ENCODE measurements at regions not wholly inside any gene's neighbourhood (a gene's known extent, or its start where the extent isn't known, plus 50 kb on each side); places are given as distances from the start of the nearest gene placed in this dataset.

DNA sequence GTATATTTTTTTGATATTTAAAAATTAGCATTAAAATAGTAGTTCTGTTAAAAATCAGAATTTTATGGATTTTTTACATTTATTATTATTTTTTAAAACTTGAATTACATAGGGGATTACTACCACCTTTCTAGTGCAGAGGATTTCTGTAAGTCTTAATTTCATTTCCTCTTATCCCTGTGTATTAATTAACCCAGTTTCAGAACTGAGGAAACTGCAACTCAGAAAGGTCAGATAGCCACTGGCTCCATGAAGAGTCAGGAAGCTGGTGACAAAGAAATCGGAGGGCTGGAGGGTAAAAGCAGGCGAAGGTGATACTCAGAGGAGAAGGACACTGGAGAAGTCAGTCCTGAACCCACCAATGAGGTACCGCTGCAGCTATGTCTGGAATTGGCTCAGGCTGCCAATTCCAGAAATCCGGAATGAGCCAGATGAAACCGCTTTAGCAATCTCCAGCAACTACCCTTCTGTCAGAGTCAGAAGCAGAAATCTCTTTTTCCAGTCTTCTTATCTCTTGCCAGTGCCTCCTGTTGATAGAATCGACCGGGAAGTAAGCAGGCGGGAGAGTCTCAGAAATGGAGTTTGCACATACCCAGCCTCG lies 308.5 kb downstream of the SV2B start:
- Histone ChIP-seq H3K36me3 (no peaks in the 10 kb centered on the region), H3K4me3 (peak overlapping the region in 8 of 12 donors; percentile 16 to 42 (median 26)), H3K4me1 (peaks cover 0 to 34% (median 20%) of the 10 kb centered on the region in 12 donors), H3K9me3 (no peaks in the 10 kb centered on the region), H3K27me3 (no peaks in the 10 kb centered on the region), H3K27ac (peak overlapping the region in 10 of 12 donors; percentile 5 to 90 (median 68))
- ATAC-seq (peak; percentile 82 to 93 (median 88)), DNase-seq (peak in 4 of 5 donors; percentile 26 to 45 (median 36))
- no peak for TF ChIP-seq POLR2A (IDR thresholded peaks at IDR 0.05)
- TF ChIP-seq, protein P1, sequence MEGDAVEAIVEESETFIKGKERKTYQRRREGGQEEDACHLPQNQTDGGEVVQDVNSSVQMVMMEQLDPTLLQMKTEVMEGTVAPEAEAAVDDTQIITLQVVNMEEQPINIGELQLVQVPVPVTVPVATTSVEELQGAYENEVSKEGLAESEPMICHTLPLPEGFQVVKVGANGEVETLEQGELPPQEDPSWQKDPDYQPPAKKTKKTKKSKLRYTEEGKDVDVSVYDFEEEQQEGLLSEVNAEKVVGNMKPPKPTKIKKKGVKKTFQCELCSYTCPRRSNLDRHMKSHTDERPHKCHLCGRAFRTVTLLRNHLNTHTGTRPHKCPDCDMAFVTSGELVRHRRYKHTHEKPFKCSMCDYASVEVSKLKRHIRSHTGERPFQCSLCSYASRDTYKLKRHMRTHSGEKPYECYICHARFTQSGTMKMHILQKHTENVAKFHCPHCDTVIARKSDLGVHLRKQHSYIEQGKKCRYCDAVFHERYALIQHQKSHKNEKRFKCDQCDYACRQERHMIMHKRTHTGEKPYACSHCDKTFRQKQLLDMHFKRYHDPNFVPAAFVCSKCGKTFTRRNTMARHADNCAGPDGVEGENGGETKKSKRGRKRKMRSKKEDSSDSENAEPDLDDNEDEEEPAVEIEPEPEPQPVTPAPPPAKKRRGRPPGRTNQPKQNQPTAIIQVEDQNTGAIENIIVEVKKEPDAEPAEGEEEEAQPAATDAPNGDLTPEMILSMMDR (IDR thresholded peaks at IDR 0.05): no peak
- WGBS, 4 donors: 13 to 25% (median 15%) methylated on average over 9 of the region's 9 CpGs
- intact Hi-C loops (cut with DNase I): loop anchor here in 2 of 10 donors (5.0 kb wide), 2 partner anchors 119 to 219 kb away; no protein-coding TSS in a partner anchor

DNA sequence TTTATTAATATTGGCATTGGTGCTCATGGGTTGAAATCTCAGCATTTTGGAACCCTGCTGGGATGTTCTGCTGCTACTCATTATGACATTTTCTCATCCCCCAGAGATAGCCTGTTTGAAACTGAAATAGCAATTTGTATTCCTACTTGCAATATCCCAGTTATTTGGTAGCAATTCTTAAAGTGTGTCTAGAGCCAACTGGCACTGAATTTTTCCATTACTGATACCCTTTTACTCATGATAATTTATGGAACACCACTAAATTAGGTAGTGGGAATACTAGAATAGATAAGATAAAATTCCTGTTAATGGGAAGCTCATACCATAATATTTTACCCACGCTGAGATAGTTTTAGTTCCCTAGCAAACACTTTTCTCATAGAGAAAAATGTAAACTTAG lies 309.3 kb downstream of the SV2B start:
- ATAC-seq: peak in 3 of 4 donors; percentile 13 to 41 (median 28)
- 15 to 30% (median 21%) methylated on average over 1 of the region's 1 CpG for WGBS, 4 donors

DNA sequence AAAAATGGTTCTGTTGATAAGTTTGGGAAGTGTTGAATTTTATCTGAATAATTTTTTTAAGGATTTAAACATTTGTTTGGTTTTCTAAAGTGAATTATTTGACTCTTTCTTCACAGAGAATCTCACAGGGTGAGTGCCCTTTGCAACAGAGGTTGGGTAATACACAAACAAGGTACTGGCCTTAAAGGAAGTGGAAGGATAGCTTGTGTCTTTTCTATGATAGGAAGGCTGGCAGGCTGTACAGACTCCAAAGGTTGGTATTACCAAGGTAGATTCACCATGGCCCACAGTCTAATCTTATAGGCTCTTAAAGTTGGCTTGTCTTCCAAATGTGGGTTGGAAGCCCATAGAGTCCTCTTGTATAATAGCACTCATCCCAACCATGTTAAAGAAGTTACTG lies 311.5 kb downstream of the SV2B start:
- Histone ChIP-seq H3K36me3 (no peaks in the 10 kb centered on the region), H3K4me3 (no peak overlapping the region), H3K27ac (no peak overlapping the region), H3K27me3 (no peaks in the 10 kb centered on the region), H3K4me1 (peaks cover 0 to 34% (median 20%) of the 10 kb centered on the region in 12 donors), H3K9me3 (peaks cover 0 to 4% (median 0%) of the 10 kb centered on the region in 12 donors)
- TF ChIP-seq, protein P1 (IDR thresholded peaks at IDR 0.05): no peak
- TF ChIP-seq POLR2A (IDR thresholded peaks at IDR 0.05): no peak
- intact Hi-C loops (cut with DNase I): no loop called here
- DNase-seq (no peak), ATAC-seq (no peak)

More for the DNA sequence above, 309.3 kb downstream of the SV2B start:
- Histone ChIP-seq H3K9me3 (no peaks in the 10 kb centered on the region), H3K4me3 (peak overlapping the region in 3 of 12 donors; percentile 16 to 42 (median 20)), H3K27ac (peak overlapping the region in 9 of 12 donors; percentile 48 to 90 (median 82)), H3K27me3 (no peaks in the 10 kb centered on the region), H3K36me3 (no peaks in the 10 kb centered on the region), H3K4me1 (peaks cover 0 to 34% (median 20%) of the 10 kb centered on the region in 12 donors)
- intact Hi-C loops (cut with DNase I): loop anchor here in 2 of 10 donors (5.0 kb wide), 2 partner anchors 118 to 218 kb away; no protein-coding TSS in a partner anchor
- no peak for DNase-seq
- TF ChIP-seq, protein P1 (IDR thresholded peaks at IDR 0.05): no peak
- TF ChIP-seq POLR2A (IDR thresholded peaks at IDR 0.05): no peak

DNA sequence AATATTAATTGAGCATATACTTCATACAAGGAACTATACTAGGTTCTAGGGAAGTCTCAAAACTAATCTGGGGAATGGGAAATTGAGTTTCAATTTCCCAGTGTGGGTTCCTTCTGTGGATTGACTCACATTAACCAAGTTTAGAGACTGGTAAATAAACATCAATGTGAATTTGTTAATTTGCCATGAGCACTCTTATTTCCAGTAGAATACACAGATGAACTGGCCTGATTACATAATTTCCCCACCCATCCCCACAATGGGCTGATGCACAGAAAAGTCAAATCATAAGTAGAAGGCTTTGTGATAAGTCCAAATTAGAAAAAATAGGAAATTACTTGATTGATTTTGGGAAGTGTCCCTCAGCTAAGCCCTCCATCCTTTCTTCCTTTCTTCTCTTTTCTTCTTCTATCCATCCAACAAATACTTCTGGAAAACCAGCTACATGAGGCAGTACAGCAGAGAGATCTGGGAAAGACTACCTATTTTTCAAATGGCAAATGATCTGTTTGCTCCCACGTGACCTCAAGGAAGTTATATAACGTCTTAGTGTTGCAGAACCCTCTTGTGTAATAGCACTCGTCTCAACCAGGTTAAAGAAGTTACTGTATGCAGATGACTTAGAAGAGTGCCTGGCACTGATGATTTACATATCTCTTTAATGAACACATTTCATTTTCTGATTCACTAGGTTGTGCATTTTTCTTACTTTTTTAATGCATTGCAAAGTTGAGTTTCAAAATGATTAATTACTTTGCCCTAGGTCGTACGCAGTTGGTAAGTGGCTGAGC lies 312.3 kb downstream of the SV2B start:
- TF ChIP-seq, protein P1 (IDR thresholded peaks at IDR 0.05): no peak
- TF ChIP-seq POLR2A (IDR thresholded peaks at IDR 0.05): no peak

More for the DNA sequence above, 312.3 kb downstream of the SV2B start:
- WGBS, 4 donors: 43 to 73% (median 58%) methylated on average over 5 of the region's 5 CpGs
- Histone ChIP-seq H3K27ac (no peak overlapping the region), H3K4me3 (no peak overlapping the region), H3K36me3 (no peaks in the 10 kb centered on the region), H3K27me3 (no peaks in the 10 kb centered on the region), H3K4me1 (peaks cover 0 to 28% (median 15%) of the 10 kb centered on the region in 12 donors), H3K9me3 (peaks cover 0 to 4% (median 0%) of the 10 kb centered on the region in 12 donors)
- intact Hi-C loops (cut with DNase I): no loop called here
- ATAC-seq (no peak), DNase-seq (no peak)

Data from heart left ventricle (tissue), 16 donors.